ENCODE measurements at regions not wholly inside any gene's neighbourhood (a gene's known extent, or its start where the extent isn't known, plus 50 kb on each side); places are given as distances from the start of the nearest gene placed in this dataset.

DNA sequence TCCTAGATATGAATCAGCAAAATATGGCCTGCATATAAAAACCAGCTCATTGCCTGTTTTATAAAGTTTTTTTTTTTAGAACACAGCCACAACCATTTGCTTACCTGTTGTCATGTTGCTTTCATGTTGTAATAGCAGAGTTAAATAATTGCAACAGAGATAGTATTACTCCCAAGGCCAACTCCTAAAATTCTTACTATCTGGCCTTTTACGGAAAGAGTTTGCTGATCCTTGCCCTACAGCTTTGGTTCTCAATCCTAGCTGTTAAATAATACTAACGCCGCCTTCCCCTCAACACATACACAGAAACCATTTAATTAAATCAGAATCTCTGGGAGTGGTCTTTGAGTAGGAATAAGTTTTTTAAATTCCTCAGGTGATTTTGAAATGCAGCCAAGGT, 231.3 kb upstream of the TET2 start:
- peaks cover 61 to 93% (median 87%) of the 10 kb centered on the region in 4 experiments for H3K27me3 ChIP-seq (replicated peaks in 1 of 4; ENCODE audit: control insufficient read depth in 3 of 4, extremely low read depth in 1 of 4, insufficient read depth in 3 of 4, low read length in 3 of 4)
- WGBS, 2 experiments (ENCODE audit: extremely low coverage in 1 of 2, insufficient coverage in 1 of 2, insufficient read length in 1 of 2, insufficient replicate concordance in 2 of 2, low coverage in 1 of 2, low lambda C conversion rate in 2 of 2, missing lambda C conversion rate in 1 of 2), result 47% methylated on average over 3 of the region's 3 CpGs; no CpG with 5 or more reads in 1 of the 2 experiments
- FAIRE-seq, result no peak
- TF ChIP-seq, protein P1, sequence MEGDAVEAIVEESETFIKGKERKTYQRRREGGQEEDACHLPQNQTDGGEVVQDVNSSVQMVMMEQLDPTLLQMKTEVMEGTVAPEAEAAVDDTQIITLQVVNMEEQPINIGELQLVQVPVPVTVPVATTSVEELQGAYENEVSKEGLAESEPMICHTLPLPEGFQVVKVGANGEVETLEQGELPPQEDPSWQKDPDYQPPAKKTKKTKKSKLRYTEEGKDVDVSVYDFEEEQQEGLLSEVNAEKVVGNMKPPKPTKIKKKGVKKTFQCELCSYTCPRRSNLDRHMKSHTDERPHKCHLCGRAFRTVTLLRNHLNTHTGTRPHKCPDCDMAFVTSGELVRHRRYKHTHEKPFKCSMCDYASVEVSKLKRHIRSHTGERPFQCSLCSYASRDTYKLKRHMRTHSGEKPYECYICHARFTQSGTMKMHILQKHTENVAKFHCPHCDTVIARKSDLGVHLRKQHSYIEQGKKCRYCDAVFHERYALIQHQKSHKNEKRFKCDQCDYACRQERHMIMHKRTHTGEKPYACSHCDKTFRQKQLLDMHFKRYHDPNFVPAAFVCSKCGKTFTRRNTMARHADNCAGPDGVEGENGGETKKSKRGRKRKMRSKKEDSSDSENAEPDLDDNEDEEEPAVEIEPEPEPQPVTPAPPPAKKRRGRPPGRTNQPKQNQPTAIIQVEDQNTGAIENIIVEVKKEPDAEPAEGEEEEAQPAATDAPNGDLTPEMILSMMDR (IDR thresholded peaks at IDR 0.05; ENCODE audit: control extremely low read depth in 1 of 3, insufficient read depth in 1 of 3, low read depth in 1 of 3, low read length in 3 of 3), result no peak
- TF ChIP-seq BACH1 (IDR thresholded peaks at IDR 0.05; ENCODE audit: low read length) (no peak), BRCA1 (IDR thresholded peaks at IDR 0.05; ENCODE audit: low read depth, low read length) (no peak), JUND (IDR thresholded peaks at IDR 0.05; ENCODE audit: low read length) (no peak), KDM5A (IDR thresholded peaks at IDR 0.05; ENCODE audit: low read length) (no peak), NRF1 (IDR thresholded peaks at IDR 0.05; ENCODE audit: low read depth, low read length) (no peak), SAP30 (IDR thresholded peaks at IDR 0.05; ENCODE audit: insufficient read depth, insufficient replicate concordance, low read length) (no peak), KDM1A (IDR thresholded peaks at IDR 0.05; ENCODE audit: borderline replicate concordance, low read length) (no peak), SP1 (IDR thresholded peaks at IDR 0.05; ENCODE audit: low read depth, low read length) (no peak), NANOG (IDR thresholded peaks at IDR 0.05; ENCODE audit: insufficient read depth, low read depth, low read length, poor library complexity, severe bottlenecking) (no peak), EP300 (IDR thresholded peaks at IDR 0.05; ENCODE audit: borderline replicate concordance in 1 of 2, low read depth in 2 of 2, low read length in 2 of 2) (no peak), SIN3A (conservative IDR thresholded peaks at IDR 0.05 in 1 of 2, IDR thresholded peaks at IDR 0.05 in 1 of 2; ENCODE audit: low read depth in 1 of 2, low read length in 2 of 2) (no peak)

More for the DNA sequence above, 231.3 kb upstream of the TET2 start:
- H3K9me3 ChIP-seq (ENCODE audit: insufficient read depth in 2 of 2, low read depth in 1 of 2, low read length in 1 of 2), result peaks cover 4 to 7% of the 10 kb centered on the region in 2 experiments; a peak in 2 of 4 replicates
- no peak overlapping the region for H3K4ac ChIP-seq (replicated peaks; ENCODE audit: insufficient read length, low read depth, low read length)
- H3K18ac ChIP-seq (ENCODE audit: extremely low read depth, low read length), result no peak overlapping the region
- no peak overlapping the region for H2AK5ac ChIP-seq (ENCODE audit: low read depth, low read length)
- no peak overlapping the region for H4K8ac ChIP-seq (ENCODE audit: extremely low read depth, insufficient read depth, low read length)
- CTCF ChIA-PET (ENCODE audit: partially characterized antibody), result interaction anchor here (0.6 to 0.7 kb wide), 3 partner anchors 9 to 314 kb away, joined by 3 to 4 read pairs (median 3); no protein-coding TSS in a partner anchor
- DNase-seq (ENCODE audit: low read depth in 1 of 2, low spot score in 2 of 2), result no peak
- no peak overlapping the region for H3K9ac ChIP-seq (replicated peaks in 1 of 4; ENCODE audit: extremely low read depth in 1 of 4, low read depth in 3 of 4, low read length in 3 of 4)
- POLR2A ChIA-PET (ENCODE audit: partially characterized antibody), result no interaction called here
- H3K79me2 ChIP-seq (ENCODE audit: control insufficient read depth in 1 of 2, insufficient read depth in 2 of 2, low read length in 2 of 2), result no peaks in the 10 kb centered on the region
- no peak overlapping the region for H3K4me3 ChIP-seq (ENCODE audit: extremely low read depth in 1 of 4, insufficient read depth in 2 of 4, low read depth in 3 of 4, low read length in 4 of 4)
- H2BK20ac ChIP-seq (ENCODE audit: low read length), result no peak overlapping the region
- no peak overlapping the region for H3K4me2 ChIP-seq (ENCODE audit: insufficient read depth in 1 of 2, low read depth in 2 of 2, low read length in 2 of 2)
- no peak overlapping the region for H2BK5ac ChIP-seq (ENCODE audit: low read depth, low read length)
- peaks cover 0 to 2% of the 10 kb centered on the region in 2 experiments for H4K20me1 ChIP-seq (replicated peaks in 1 of 2; ENCODE audit: control insufficient read depth in 1 of 2, insufficient read depth in 2 of 2, low read length in 2 of 2)
- H2AFZ ChIP-seq (ENCODE audit: low read length), result no peak overlapping the region
- no peak overlapping the region for H2BK15ac ChIP-seq (ENCODE audit: low read length)
- no peak overlapping the region for H3K56ac ChIP-seq (replicated peaks; ENCODE audit: insufficient read length, low read depth, low read length)
- no peaks in the 10 kb centered on the region for H3K79me1 ChIP-seq (ENCODE audit: low read depth, low read length)
- no peak overlapping the region for H3K27ac ChIP-seq (ENCODE audit: low read depth, low read length)
- H3K14ac ChIP-seq (ENCODE audit: insufficient read length), result no peak overlapping the region
- 0 out of 8 replicates have a peak, but pooled peaks cover 0 to 2% (median 0%) of the 10 kb centered on the region in 4 experiments for H3K36me3 ChIP-seq (ENCODE audit: control insufficient read depth in 2 of 4, insufficient read depth in 4 of 4, low read length in 3 of 4)
- no peaks in the 10 kb centered on the region for H3K23me2 ChIP-seq (ENCODE audit: low read depth, low read length)
- no peak overlapping the region for H3K23ac ChIP-seq (ENCODE audit: insufficient read length)
- no peak overlapping the region for H2BK12ac ChIP-seq (ENCODE audit: low read depth, low read length)
- H3K4me1 ChIP-seq (replicated peaks in 1 of 4; ENCODE audit: control insufficient read depth in 3 of 4, insufficient read depth in 4 of 4, low read length in 3 of 4), result no peaks in the 10 kb centered on the region
- no peak overlapping the region for H2BK120ac ChIP-seq (replicated peaks; ENCODE audit: low read depth, low read length)
- H4K5ac ChIP-seq (ENCODE audit: insufficient read length, low read depth, low read length), result no peak overlapping the region
- H4K91ac ChIP-seq (replicated peaks; ENCODE audit: insufficient read length, low read length), result no peak overlapping the region

Measured in H1 (cell line).